ENCODE measurements at regions not wholly inside any gene's neighbourhood (a gene's known extent, or its start where the extent isn't known, plus 50 kb on each side); places are given as distances from the start of the nearest gene placed in this dataset.

DNA sequence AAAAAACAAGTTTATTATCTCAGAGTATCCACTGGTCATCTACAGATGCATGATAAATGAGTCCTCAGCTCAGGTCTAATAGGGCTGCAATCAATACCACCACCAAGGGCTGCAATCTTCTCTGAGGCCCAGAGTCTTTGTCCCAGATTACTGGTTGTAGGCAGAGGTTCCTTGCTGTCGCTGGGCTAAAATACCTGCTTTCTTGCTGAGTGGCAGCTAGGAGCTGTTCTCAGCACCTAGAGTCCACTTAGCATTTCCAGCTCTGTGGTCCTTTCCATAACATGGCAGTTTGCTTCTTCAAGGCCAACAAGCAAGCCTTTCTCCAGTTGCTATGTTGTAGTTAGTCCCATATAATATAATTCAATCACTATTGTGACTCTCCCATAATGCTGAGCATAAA lies 351.3 kb downstream of the SLITRK1 start:
- no peak for TF ChIP-seq RAD21 (conservative IDR thresholded peaks at IDR 0.05)
- TF ChIP-seq MXI1 (conservative IDR thresholded peaks at IDR 0.05; ENCODE audit: poor library complexity, severe bottlenecking): no peak
- TF ChIP-seq TAF1 (IDR thresholded peaks at IDR 0.05; ENCODE audit: low read depth): no peak
- no peak for TF ChIP-seq EZH2 (IDR thresholded peaks at IDR 0.05; ENCODE audit: borderline replicate concordance, insufficient read depth, low read length, poor library complexity, severe bottlenecking)
- TF ChIP-seq EP300 (conservative IDR thresholded peaks at IDR 0.05; ENCODE audit: poor library complexity, severe bottlenecking): no peak
- TF ChIP-seq, protein P1, sequence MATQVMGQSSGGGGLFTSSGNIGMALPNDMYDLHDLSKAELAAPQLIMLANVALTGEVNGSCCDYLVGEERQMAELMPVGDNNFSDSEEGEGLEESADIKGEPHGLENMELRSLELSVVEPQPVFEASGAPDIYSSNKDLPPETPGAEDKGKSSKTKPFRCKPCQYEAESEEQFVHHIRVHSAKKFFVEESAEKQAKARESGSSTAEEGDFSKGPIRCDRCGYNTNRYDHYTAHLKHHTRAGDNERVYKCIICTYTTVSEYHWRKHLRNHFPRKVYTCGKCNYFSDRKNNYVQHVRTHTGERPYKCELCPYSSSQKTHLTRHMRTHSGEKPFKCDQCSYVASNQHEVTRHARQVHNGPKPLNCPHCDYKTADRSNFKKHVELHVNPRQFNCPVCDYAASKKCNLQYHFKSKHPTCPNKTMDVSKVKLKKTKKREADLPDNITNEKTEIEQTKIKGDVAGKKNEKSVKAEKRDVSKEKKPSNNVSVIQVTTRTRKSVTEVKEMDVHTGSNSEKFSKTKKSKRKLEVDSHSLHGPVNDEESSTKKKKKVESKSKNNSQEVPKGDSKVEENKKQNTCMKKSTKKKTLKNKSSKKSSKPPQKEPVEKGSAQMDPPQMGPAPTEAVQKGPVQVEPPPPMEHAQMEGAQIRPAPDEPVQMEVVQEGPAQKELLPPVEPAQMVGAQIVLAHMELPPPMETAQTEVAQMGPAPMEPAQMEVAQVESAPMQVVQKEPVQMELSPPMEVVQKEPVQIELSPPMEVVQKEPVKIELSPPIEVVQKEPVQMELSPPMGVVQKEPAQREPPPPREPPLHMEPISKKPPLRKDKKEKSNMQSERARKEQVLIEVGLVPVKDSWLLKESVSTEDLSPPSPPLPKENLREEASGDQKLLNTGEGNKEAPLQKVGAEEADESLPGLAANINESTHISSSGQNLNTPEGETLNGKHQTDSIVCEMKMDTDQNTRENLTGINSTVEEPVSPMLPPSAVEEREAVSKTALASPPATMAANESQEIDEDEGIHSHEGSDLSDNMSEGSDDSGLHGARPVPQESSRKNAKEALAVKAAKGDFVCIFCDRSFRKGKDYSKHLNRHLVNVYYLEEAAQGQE (IDR thresholded peaks at IDR 0.05; ENCODE audit: borderline replicate concordance): no peak
- no peak for TF ChIP-seq POLR2AphosphoS5 (IDR thresholded peaks at IDR 0.05)
- H3K4me2 ChIP-seq (ENCODE audit: low read length): no peak overlapping the region
- no peaks in the 10 kb centered on the region for H3K79me2 ChIP-seq (replicated peaks; ENCODE audit: insufficient read depth, low read length)
- no peaks in the 10 kb centered on the region for H3K27me3 ChIP-seq (ENCODE audit: insufficient read depth, low read depth, low read length)
- H2AFZ ChIP-seq (ENCODE audit: low read depth, low read length): no peak overlapping the region
- H4K20me1 ChIP-seq (ENCODE audit: insufficient read depth): no peaks in the 10 kb centered on the region
- H3K4me3 ChIP-seq (ENCODE audit: low read length): no peak overlapping the region
- no peaks in the 10 kb centered on the region for H3K9me3 ChIP-seq (ENCODE audit: low read length)
- no peak overlapping the region for H3K9ac ChIP-seq (ENCODE audit: low read length)
- no peaks in the 10 kb centered on the region for H3K36me3 ChIP-seq (ENCODE audit: insufficient read depth, low read length)
- H3K9me2 ChIP-seq (ENCODE audit: insufficient read depth, low read length): no peaks in the 10 kb centered on the region
- H3F3A ChIP-seq (ENCODE audit: insufficient read depth, low read length, poor library complexity, severe bottlenecking): no peaks in the 10 kb centered on the region
- no peak overlapping the region for H3K27ac ChIP-seq (ENCODE audit: low read length)

DNA sequence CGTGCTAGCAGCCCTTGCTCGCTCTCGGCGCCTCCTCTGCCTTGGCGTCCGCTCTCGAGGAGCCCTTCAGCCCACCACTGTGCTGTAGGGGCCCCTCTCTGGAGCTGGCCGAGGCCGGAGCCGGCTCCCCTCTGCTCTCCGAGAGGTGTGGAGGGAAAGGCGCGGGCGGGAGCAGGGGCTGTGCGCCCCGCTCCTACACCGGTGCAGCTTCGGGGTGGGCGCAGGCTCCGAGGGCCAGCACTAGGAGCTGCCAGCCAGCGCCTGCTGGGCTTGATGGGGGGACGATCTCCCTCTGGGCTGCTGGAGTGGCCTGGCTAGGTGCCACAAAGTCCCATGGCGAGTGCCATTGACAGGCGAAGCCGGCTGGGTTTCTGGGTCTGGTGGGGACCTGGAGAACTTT lies 365.5 kb downstream of the SLITRK1 start:
- H3K27ac ChIP-seq (ENCODE audit: low read length): no peak overlapping the region
- no peaks in the 10 kb centered on the region for H3K36me3 ChIP-seq (ENCODE audit: insufficient read depth, low read length)
- no peaks in the 10 kb centered on the region for H4K20me1 ChIP-seq (ENCODE audit: insufficient read depth)
- no peaks in the 10 kb centered on the region for H3K27me3 ChIP-seq (ENCODE audit: insufficient read depth, low read depth, low read length)
- H3K9ac ChIP-seq (ENCODE audit: low read length): no peak overlapping the region
- H3K9me3 ChIP-seq (ENCODE audit: low read length): no peaks in the 10 kb centered on the region
- no peak overlapping the region for H3K4me2 ChIP-seq (ENCODE audit: low read length)
- H3K79me2 ChIP-seq (replicated peaks; ENCODE audit: insufficient read depth, low read length): no peaks in the 10 kb centered on the region
- no peaks in the 10 kb centered on the region for H3K9me2 ChIP-seq (ENCODE audit: insufficient read depth, low read length)
- no peaks in the 10 kb centered on the region for H3F3A ChIP-seq (ENCODE audit: insufficient read depth, low read length, poor library complexity, severe bottlenecking)
- H2AFZ ChIP-seq (ENCODE audit: low read depth, low read length): no peak overlapping the region
- TF ChIP-seq, protein P1 (IDR thresholded peaks at IDR 0.05; ENCODE audit: borderline replicate concordance): no peak
- TF ChIP-seq MXI1 (conservative IDR thresholded peaks at IDR 0.05; ENCODE audit: poor library complexity, severe bottlenecking) (no peak), EP300 (conservative IDR thresholded peaks at IDR 0.05; ENCODE audit: poor library complexity, severe bottlenecking) (no peak), SMC3 (conservative IDR thresholded peaks at IDR 0.05; ENCODE audit: poor library complexity) (no peak), TAF1 (IDR thresholded peaks at IDR 0.05; ENCODE audit: low read depth) (no peak), RAD21 (conservative IDR thresholded peaks at IDR 0.05) (no peak), POLR2AphosphoS5 (IDR thresholded peaks at IDR 0.05) (no peak), EZH2 (IDR thresholded peaks at IDR 0.05; ENCODE audit: borderline replicate concordance, insufficient read depth, low read length, poor library complexity, severe bottlenecking) (no peak)
- TF ChIP-seq, protein P2, sequence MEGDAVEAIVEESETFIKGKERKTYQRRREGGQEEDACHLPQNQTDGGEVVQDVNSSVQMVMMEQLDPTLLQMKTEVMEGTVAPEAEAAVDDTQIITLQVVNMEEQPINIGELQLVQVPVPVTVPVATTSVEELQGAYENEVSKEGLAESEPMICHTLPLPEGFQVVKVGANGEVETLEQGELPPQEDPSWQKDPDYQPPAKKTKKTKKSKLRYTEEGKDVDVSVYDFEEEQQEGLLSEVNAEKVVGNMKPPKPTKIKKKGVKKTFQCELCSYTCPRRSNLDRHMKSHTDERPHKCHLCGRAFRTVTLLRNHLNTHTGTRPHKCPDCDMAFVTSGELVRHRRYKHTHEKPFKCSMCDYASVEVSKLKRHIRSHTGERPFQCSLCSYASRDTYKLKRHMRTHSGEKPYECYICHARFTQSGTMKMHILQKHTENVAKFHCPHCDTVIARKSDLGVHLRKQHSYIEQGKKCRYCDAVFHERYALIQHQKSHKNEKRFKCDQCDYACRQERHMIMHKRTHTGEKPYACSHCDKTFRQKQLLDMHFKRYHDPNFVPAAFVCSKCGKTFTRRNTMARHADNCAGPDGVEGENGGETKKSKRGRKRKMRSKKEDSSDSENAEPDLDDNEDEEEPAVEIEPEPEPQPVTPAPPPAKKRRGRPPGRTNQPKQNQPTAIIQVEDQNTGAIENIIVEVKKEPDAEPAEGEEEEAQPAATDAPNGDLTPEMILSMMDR (IDR thresholded peaks at IDR 0.05; ENCODE audit: poor library complexity, severe bottlenecking): no peak
- H3K4me3 ChIP-seq (ENCODE audit: low read length): no peak overlapping the region
